Astrocyte of the spinal cord (primary cell): ENCODE measurements at regions not wholly inside any gene's neighbourhood (a gene's known extent, or its start where the extent isn't known, plus 50 kb on each side); places are given as distances from the start of the nearest gene placed in this dataset.
"Not testable (repeated sequence)": the region's sequence is repeated elsewhere in the genome, so short reads cannot be mapped to it uniquely, and the experiment has no call there.

Experiments
- DNase-seq: peaks from one replicate; pipeline ENCODE4 v3.0.0; 2011; ENCODE audit warnings: low read depth, low spot score
- H3K4me3 ChIP-seq: 2 replicates; pipeline ENCODE4 v1.5.1; 2011; ENCODE audit warnings: low read depth, mild to moderate bottlenecking, low read length, moderate library complexity
- CTCF ChIP-seq: IDR thresholded peaks from 2 replicates; pipeline ENCODE4 v1.5.1; 2012; ENCODE audit warnings: low read depth, mild to moderate bottlenecking, low read length, inconsistent platforms
- in situ Hi-C: cut with HindIII; loops from 2 replicates; pipeline ENCODE4 v1.10.0; 2017; ENCODE audit warnings: low sequenced_read_pairs

GRCh38 chr13:55029280-55029679 lies 2000.7 kb downstream of the OLFM4 start:
- in situ Hi-C loops: no loop called here
- TF ChIP-seq CTCF: no peak
- no peak overlapping the region for H3K4me3 ChIP-seq
- no peak for DNase-seq

- H3K4me3 ChIP-seq: no peak overlapping the region
- DNase-seq: no peak
- no peak for TF ChIP-seq CTCF
- in situ Hi-C loops: no loop called here
Measured at GRCh38 chr13:55038230-55038629, 2009.6 kb downstream of the OLFM4 start.

GRCh38 chr13:55053891-55054550 lies 2025.4 kb downstream of the OLFM4 start:
- H3K4me3 ChIP-seq, DNase-seq, in situ Hi-C loops: not testable (repeated sequence)

GRCh38 chr13:55055666-55056065 lies 2027.1 kb downstream of the OLFM4 start:
- H3K4me3 ChIP-seq, DNase-seq, in situ Hi-C loops: not testable (repeated sequence)

- in situ Hi-C loops: no loop called here
- DNase-seq: no peak
- no peak for TF ChIP-seq CTCF
- H3K4me3 ChIP-seq: no peak overlapping the region
Measured at GRCh38 chr13:55062662-55063061, 2034.0 kb downstream of the OLFM4 start.

- no peak for TF ChIP-seq CTCF
- H3K4me3 ChIP-seq: no peak overlapping the region
- no peak for DNase-seq
- in situ Hi-C loops: no loop called here
Measured at GRCh38 chr13:55067946-55068345, 2039.3 kb downstream of the OLFM4 start.

GRCh38 chr13:55069746-55070145 lies 2041.1 kb downstream of the OLFM4 start:
- DNase-seq: no peak
- in situ Hi-C loops: no loop called here
- no peak for TF ChIP-seq CTCF
- no peak overlapping the region for H3K4me3 ChIP-seq

GRCh38 chr13:55073000-55073399 lies 2044.4 kb downstream of the OLFM4 start:
- H3K4me3 ChIP-seq: no peak overlapping the region
- TF ChIP-seq CTCF: no peak
- in situ Hi-C loops: no loop called here
- no peak for DNase-seq
